Subcutaneous abdominal adipose tissue (tissue), 5 donors: ENCODE measurements at regions not wholly inside any gene's neighbourhood (a gene's known extent, or its start where the extent isn't known, plus 50 kb on each side); places are given as distances from the start of the nearest gene placed in this dataset.

Experiments
- H3K27ac ChIP-seq: one replicate; pipeline ENCODE4 v1.7.0; 2013; ENCODE audit warnings: low read depth, mild to moderate bottlenecking, inconsistent platforms, low read length, moderate library complexity
- H3K27me3 ChIP-seq, 5 donors: one replicate each; pipeline ENCODE4 v1.7.0; 2013; ENCODE audit warnings: low read length in 5 of 5, inconsistent platforms in 1 of 5; ENCODE audit not compliant: control insufficient read depth in 5 of 5, insufficient read depth in 4 of 5
- H3K36me3 ChIP-seq, 5 donors: one replicate each; pipeline ENCODE4 v1.7.0; 2013; ENCODE audit warnings: low read length in 5 of 5; ENCODE audit not compliant: control insufficient read depth in 5 of 5, insufficient read depth in 5 of 5
- H3K4me1 ChIP-seq, 5 donors: one replicate each; pipeline ENCODE4 v1.7.0; 2013; ENCODE audit warnings: low read length in 5 of 5, mild to moderate bottlenecking in 3 of 5, moderate library complexity in 1 of 5; ENCODE audit not compliant: control insufficient read depth in 5 of 5, insufficient read depth in 5 of 5
- H3K4me3 ChIP-seq, 5 donors: one replicate each; pipeline ENCODE4 v1.7.0; 2013; ENCODE audit warnings: low read length in 5 of 5, low read depth in 1 of 5
- H3K9ac ChIP-seq, 5 donors: one replicate each; pipeline ENCODE4 v1.7.0; 2013; ENCODE audit warnings: low read length in 5 of 5, mild to moderate bottlenecking in 4 of 5, moderate library complexity in 3 of 5
- H3K9me3 ChIP-seq, 5 donors: one replicate each; pipeline ENCODE4 v1.7.0; 2013; ENCODE audit warnings: low read length in 5 of 5; ENCODE audit not compliant: control insufficient read depth in 5 of 5
- donor health status: healthy.
- donor health status: healthy.
- donor health status: healthy.
- donor health status: healthy.
- donor health status: healthy.

- peaks cover 2 to 17% (median 12%) of the 10 kb centered on the region in 5 donors for H3K9me3 ChIP-seq
- no peak overlapping the region for H3K4me3 ChIP-seq
- H3K9ac ChIP-seq = no peak overlapping the region
- no peaks in the 10 kb centered on the region for H3K4me1 ChIP-seq
- H3K27ac ChIP-seq = no peak overlapping the region
- no peaks in the 10 kb centered on the region for H3K36me3 ChIP-seq
- no peaks in the 10 kb centered on the region for H3K27me3 ChIP-seq
Measured at GRCh38 chr16:65446427-65446826, 324.6 kb upstream of the CDH11 start.

DNA sequence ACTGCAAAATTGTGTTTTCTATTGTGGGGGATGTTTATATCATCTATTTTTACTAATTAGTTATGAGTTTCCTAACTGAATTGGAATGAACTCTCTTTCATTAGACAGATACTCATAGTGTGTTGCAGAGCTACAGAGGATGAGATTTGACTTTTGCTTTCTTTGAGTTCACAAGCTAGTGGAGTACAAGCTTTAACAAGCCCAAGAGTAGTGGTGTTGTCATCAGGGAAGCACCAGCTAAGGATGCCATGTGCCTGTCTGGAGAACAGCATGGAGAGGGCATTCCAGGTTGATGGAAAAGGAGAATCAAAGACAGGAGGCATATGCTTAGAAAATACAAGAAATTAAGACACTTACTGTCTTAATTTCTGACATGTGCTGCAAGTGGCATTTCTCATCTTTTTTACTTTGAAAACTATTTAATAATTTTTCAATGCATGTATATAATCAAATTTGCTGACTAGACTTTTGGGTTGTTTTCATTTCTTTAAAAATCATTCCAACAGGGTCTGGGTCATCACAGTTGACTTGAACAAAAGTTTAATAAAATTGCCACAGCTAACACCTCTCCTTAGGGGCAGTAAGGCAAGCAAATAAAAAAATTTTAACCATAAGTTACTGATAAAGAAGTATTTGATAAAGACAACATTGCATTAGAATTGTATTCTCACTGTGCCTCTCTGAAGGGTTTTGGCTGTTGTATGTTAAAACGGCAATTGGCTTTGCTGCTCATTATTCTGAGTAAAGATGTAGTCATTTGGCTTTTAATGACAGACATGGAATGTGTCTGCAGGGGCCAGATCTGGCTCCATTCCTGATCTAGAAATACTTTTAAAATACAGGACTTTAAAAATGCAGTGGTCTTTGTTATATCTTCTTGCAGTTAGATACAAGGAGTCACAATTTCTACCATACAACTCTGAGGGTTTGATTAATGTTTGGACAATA lies 323.7 kb upstream of the CDH11 start:
- H3K4me3 ChIP-seq = no peak overlapping the region
- no peaks in the 10 kb centered on the region for H3K4me1 ChIP-seq
- no peak overlapping the region for H3K9ac ChIP-seq
- H3K27ac ChIP-seq = no peak overlapping the region
- H3K27me3 ChIP-seq = no peaks in the 10 kb centered on the region
- H3K36me3 ChIP-seq = no peaks in the 10 kb centered on the region
- H3K9me3 ChIP-seq = peaks cover 2 to 17% (median 12%) of the 10 kb centered on the region in 5 donors

GRCh38 chr16:65441501-65441900 lies 319.6 kb upstream of the CDH11 start:
- H3K4me1 ChIP-seq = no peaks in the 10 kb centered on the region
- no peak overlapping the region for H3K27ac ChIP-seq
- no peaks in the 10 kb centered on the region for H3K9me3 ChIP-seq
- H3K36me3 ChIP-seq = no peaks in the 10 kb centered on the region
- H3K27me3 ChIP-seq = no peaks in the 10 kb centered on the region
- H3K4me3 ChIP-seq = no peak overlapping the region
- no peak overlapping the region for H3K9ac ChIP-seq

DNA sequence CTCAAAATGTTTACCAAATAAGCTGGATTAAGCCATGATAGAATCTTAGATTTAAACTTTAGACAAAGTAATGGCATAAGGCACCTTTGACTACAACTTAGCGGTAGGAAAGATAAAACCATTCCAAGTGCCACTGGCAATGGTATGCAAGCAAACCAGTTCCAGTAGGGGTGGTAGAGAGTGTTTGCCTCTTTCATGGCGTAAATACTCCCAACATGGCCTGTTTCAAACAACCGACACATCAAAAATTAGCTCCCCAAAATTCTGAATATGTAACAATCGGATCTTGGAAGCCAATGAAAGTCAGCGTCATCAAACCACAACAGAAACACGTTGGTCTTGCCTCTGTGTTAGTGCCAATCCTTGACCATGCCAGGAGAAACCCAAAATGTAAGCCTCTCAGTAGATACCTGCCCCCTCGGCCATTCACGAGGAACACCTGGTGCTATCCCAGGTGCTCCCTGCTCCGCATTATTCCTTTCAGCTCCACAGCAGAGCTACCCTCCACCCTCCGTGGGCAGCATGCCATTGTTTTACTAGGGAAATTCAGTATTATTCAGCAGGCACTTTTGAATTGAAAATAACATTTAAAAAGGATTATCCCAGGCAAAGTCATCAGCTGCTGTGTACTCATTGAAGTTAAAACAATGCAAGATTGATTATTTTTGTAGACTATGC lies 307.8 kb upstream of the CDH11 start:
- Histone ChIP-seq H3K4me1 (no peaks in the 10 kb centered on the region), H3K27me3 (no peaks in the 10 kb centered on the region), H3K36me3 (no peaks in the 10 kb centered on the region), H3K4me3 (no peak overlapping the region), H3K9ac (no peak overlapping the region), H3K27ac (no peak overlapping the region), H3K9me3 (no peaks in the 10 kb centered on the region)

- Histone ChIP-seq H3K9me3 (no peaks in the 10 kb centered on the region), H3K36me3 (no peaks in the 10 kb centered on the region), H3K4me3 (no peak overlapping the region), H3K27ac (no peak overlapping the region), H3K4me1 (no peaks in the 10 kb centered on the region), H3K27me3 (no peaks in the 10 kb centered on the region), H3K9ac (no peak overlapping the region)
Measured at GRCh38 chr16:65426484-65426883, 304.6 kb upstream of the CDH11 start.

DNA sequence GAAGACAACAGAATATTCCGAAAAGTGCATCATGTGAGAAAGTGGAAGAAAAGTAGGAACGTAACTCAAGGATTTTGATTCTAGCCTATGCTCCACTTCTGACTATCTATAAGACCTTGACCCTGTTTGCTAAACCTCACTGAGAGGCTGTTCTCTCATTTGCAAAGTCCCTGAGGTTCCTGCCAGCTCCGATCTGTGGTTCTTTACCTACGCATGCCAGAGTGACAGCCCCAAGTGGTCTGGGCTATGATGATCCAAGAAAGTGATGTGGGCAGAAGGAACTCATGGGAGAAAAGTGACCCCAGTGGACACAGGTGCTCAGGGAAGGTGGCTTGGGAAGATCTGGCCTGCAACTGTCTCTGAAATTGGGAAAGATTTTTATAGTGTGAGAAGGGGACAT lies 301.1 kb upstream of the CDH11 start:
- H3K4me1 ChIP-seq = no peaks in the 10 kb centered on the region

DNA sequence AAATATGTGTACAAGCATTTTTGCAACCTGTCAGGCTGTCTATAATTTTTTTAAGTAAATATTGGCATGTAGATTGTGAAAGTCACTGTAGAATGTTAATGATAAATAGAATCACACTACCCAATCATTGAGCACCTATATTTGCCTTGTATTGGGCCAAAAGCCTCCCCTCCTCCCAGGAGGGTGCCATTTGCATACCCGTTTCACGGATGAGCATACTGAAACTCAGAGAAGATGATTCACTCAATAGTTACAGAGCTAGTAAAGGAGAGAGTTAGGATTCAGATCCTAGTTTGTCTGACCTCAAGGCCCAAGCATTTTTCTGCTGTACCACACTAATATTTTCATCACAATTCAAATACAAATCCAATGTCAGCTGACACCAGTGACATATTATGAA lies 299.7 kb upstream of the CDH11 start:
- Histone ChIP-seq H3K36me3 (no peaks in the 10 kb centered on the region), H3K9me3 (peaks cover 2 to 8% (median 7%) of the 10 kb centered on the region in 5 donors), H3K9ac (no peak overlapping the region), H3K27me3 (no peaks in the 10 kb centered on the region), H3K4me3 (no peak overlapping the region), H3K27ac (no peak overlapping the region), H3K4me1 (no peaks in the 10 kb centered on the region)

More for the DNA sequence above, 301.1 kb upstream of the CDH11 start:
- Histone ChIP-seq H3K27ac (no peak overlapping the region), H3K9ac (no peak overlapping the region), H3K4me3 (no peak overlapping the region), H3K36me3 (no peaks in the 10 kb centered on the region), H3K27me3 (no peaks in the 10 kb centered on the region), H3K9me3 (peaks cover 2 to 8% (median 7%) of the 10 kb centered on the region in 5 donors)

GRCh38 chr16:65418435-65418834 lies 296.6 kb upstream of the CDH11 start:
- peaks cover 2 to 8% (median 7%) of the 10 kb centered on the region in 5 donors for H3K9me3 ChIP-seq
- H3K27ac ChIP-seq = no peak overlapping the region
- H3K4me1 ChIP-seq = peaks cover 0 to 7% (median 0%) of the 10 kb centered on the region in 5 donors

GRCh38 chr16:65415460-65415859 lies 293.6 kb upstream of the CDH11 start:
- H3K4me3 ChIP-seq = no peak overlapping the region
- peaks cover 0 to 7% (median 0%) of the 10 kb centered on the region in 5 donors for H3K4me1 ChIP-seq

More at GRCh38 chr16:65418435-65418834, 296.6 kb upstream of the CDH11 start:
- Histone ChIP-seq H3K27me3 (no peaks in the 10 kb centered on the region), H3K36me3 (no peaks in the 10 kb centered on the region), H3K9ac (no peak overlapping the region), H3K4me3 (no peak overlapping the region)

More at GRCh38 chr16:65415460-65415859, 293.6 kb upstream of the CDH11 start:
- Histone ChIP-seq H3K36me3 (no peaks in the 10 kb centered on the region), H3K27ac (no peak overlapping the region), H3K9me3 (peaks cover 0 to 8% (median 7%) of the 10 kb centered on the region in 5 donors), H3K9ac (no peak overlapping the region), H3K27me3 (no peaks in the 10 kb centered on the region)
